GM10266 (cell line): ENCODE measurements at regions not wholly inside any gene's neighbourhood (a gene's known extent, or its start where the extent isn't known, plus 50 kb on each side); places are given as distances from the start of the nearest gene placed in this dataset.

Experiments
- DNase-seq: peaks from one replicate; pipeline ENCODE4 v3.0.0; 2012; ENCODE audit errors: extremely low spot score
- CTCF ChIP-seq: IDR thresholded peaks from 2 replicates; pipeline ENCODE4 v1.5.1; 2012; ENCODE audit warnings: mild to moderate bottlenecking, low read depth; ENCODE audit not compliant: control insufficient read depth, insufficient read depth; ENCODE audit errors: missing control alignments

DNA sequence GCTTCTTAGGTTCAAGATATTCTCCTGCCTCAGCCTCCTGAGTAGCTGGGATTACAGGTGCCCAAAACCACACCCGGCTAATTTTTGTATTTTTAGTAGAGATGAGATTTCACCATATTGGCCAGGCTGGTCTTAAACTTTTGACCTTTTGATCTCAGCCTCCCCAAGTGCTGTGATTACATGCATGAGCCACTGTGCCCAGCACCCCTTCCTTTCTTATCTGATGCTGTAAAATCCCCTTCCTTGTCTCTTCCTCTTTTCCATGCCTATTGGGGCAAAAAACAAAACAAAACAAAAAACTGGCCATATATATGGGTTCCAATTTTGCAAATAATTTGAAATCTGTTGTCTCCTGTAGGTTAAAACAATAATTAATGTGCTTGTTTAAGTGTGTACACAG, 74.0 kb upstream of the RPS4Y2 start:
- no peak for TF ChIP-seq CTCF
- DNase-seq, result no peak

GRCh38 chrY:20683371-20683770, 72.5 kb upstream of the RPS4Y2 start:
- no peak for DNase-seq
- TF ChIP-seq CTCF, result no peak

DNA sequence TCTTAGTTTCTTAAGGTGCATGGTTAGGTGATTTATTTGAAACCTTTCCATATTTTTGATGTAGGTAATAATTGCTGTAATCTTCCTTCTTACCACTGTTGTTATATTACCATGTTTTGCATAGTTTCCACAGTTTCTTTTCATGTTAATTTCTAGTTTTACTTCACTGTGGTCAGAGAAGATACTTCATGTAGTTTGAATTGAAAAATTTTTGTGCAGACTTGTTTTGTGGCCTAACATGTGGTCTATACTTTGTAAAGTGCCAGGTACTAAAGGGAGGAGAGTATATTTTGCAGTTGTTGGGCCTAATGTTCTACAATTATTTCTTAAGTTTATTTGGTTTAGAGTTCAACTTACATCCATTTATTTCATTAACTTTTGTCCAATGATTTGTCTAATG, 69.2 kb upstream of the RPS4Y2 start:
- no peak for TF ChIP-seq CTCF
- DNase-seq, result no peak
